ENCODE measurements at regions not wholly inside any gene's neighbourhood (a gene's known extent, or its start where the extent isn't known, plus 50 kb on each side); places are given as distances from the start of the nearest gene placed in this dataset.

GRCh38 chr13:61975001-61975400 is 559.4 kb upstream of the PCDH20 start:
- no peaks in the 10 kb centered on the region; the same call in 1 of the 2 replicates for H4K20me1 ChIP-seq (ENCODE audit: insufficient read depth)
- H3K4me2 ChIP-seq (ENCODE audit: low read length) = no peak overlapping the region
- no peaks in the 10 kb centered on the region for H3K36me3 ChIP-seq (ENCODE audit: control insufficient read depth in 1 of 2, insufficient read depth in 2 of 2, low read length in 2 of 2)
- TF ChIP-seq CTCF (IDR thresholded peaks at IDR 0.05 in 2 of 3, conservative IDR thresholded peaks at IDR 0.05 in 1 of 3; ENCODE audit: borderline replicate concordance in 1 of 3, insufficient read depth in 1 of 3, low read depth in 2 of 3, low read length in 2 of 3) (no peak), EGR1 (IDR thresholded peaks at IDR 0.05; ENCODE audit: low read depth) (no peak), EZH2phosphoT487 (IDR thresholded peaks at IDR 0.05; ENCODE audit: borderline replicate concordance) (no peak), ATF3 (IDR thresholded peaks at IDR 0.05) (no peak), ELF1 (IDR thresholded peaks at IDR 0.05; ENCODE audit: borderline replicate concordance, low read depth) (no peak), TCF7L2 (IDR thresholded peaks at IDR 0.05; ENCODE audit: borderline replicate concordance, extremely low read depth, insufficient read depth, insufficient read length) (no peak), ZBTB33 (IDR thresholded peaks at IDR 0.05; ENCODE audit: extremely low read depth, insufficient replicate concordance, low read length) (no peak), POLR2A (IDR thresholded peaks at IDR 0.05; ENCODE audit: borderline replicate concordance, extremely low read depth, insufficient read depth, insufficient read length) (no peak), REST (IDR thresholded peaks at IDR 0.05; ENCODE audit: low read depth) (no peak)
- no peak overlapping the region for H3K27ac ChIP-seq (ENCODE audit: low read depth, low read length)
- H3K4me3 ChIP-seq (replicated peaks in 1 of 2; ENCODE audit: low read depth in 1 of 2, low read length in 2 of 2) = no peak overlapping the region
- no peaks in the 10 kb centered on the region for H3K9me3 ChIP-seq (ENCODE audit: control insufficient read depth in 1 of 2, insufficient read depth in 1 of 2, low read depth in 1 of 2, low read length in 2 of 2)
- no peaks in the 10 kb centered on the region for H3K9me2 ChIP-seq (ENCODE audit: insufficient read depth)
- BruUV-seq (replicated peaks) = no TSS peak
- no peak overlapping the region for H3K9ac ChIP-seq (ENCODE audit: low read length)
- ATAC-seq (no peak), DNase-seq (ENCODE audit: low read depth, low spot score) (no peak)
- POLR2A ChIA-PET = no interaction called here
- H3K79me2 ChIP-seq (ENCODE audit: insufficient read depth, low read length) = no peaks in the 10 kb centered on the region
- no peaks in the 10 kb centered on the region for H3K27me3 ChIP-seq (ENCODE audit: insufficient read depth, low read length)
- no peaks in the 10 kb centered on the region for H3K4me1 ChIP-seq (ENCODE audit: control insufficient read depth in 1 of 2, insufficient read depth in 2 of 2, low read length in 2 of 2)
- CTCF ChIA-PET = interaction anchor here (1.1 kb wide), 1 partner anchor 689 kb away, joined by 3 read pairs; no protein-coding TSS in a partner anchor
- intact Hi-C loops (cut with micrococcal nuclease) = no loop called here
- RAD21 ChIA-PET (ENCODE audit: low non-redundant PET in 1 of 2, low total read pairs in 2 of 2, uncharacterized antibody in 2 of 2, unreplicated experiment in 2 of 2) = no interaction called here
- H2AFZ ChIP-seq (ENCODE audit: low read depth, low read length, poor library complexity, severe bottlenecking) = no peak overlapping the region

Measured in HCT116 (cell line).